ENCODE measurements at regions not wholly inside any gene's neighbourhood (a gene's known extent, or its start where the extent isn't known, plus 50 kb on each side); places are given as distances from the start of the nearest gene placed in this dataset.

GRCh38 chr2:128533101-128533500, 214.4 kb upstream of the HS6ST1 start:
- Histone ChIP-seq H3K27ac (ENCODE audit: low read depth, low read length) (no peak overlapping the region), H3K27me3 (ENCODE audit: control insufficient read depth in 1 of 2, insufficient read depth in 2 of 2, low read length in 2 of 2) (no peaks in the 10 kb centered on the region), H3K36me3 (ENCODE audit: insufficient read depth, low read length) (no peaks in the 10 kb centered on the region), H3K4me1 (ENCODE audit: insufficient read depth, low read length) (no peaks in the 10 kb centered on the region), H3K9ac (ENCODE audit: low read length) (no peak overlapping the region), H3K4me3 (ENCODE audit: low read depth in 1 of 2, low read length in 2 of 2) (no peak overlapping the region), H3K9me3 (ENCODE audit: low read length) (no peaks in the 10 kb centered on the region)

GRCh38 chr2:128534688-128535392, 216.2 kb upstream of the HS6ST1 start:
- Histone ChIP-seq H3K9me3 (ENCODE audit: low read length) (no peaks in the 10 kb centered on the region), H3K36me3 (ENCODE audit: insufficient read depth, low read length) (no peaks in the 10 kb centered on the region), H3K4me1 (ENCODE audit: insufficient read depth, low read length) (no peaks in the 10 kb centered on the region), H3K9ac (ENCODE audit: low read length) (no peak overlapping the region), H3K4me3 (ENCODE audit: low read depth in 1 of 2, low read length in 2 of 2) (no peak overlapping the region), H3K27me3 (ENCODE audit: control insufficient read depth in 1 of 2, insufficient read depth in 2 of 2, low read length in 2 of 2) (no peaks in the 10 kb centered on the region), H3K27ac (ENCODE audit: low read depth, low read length) (no peak overlapping the region)

DNA sequence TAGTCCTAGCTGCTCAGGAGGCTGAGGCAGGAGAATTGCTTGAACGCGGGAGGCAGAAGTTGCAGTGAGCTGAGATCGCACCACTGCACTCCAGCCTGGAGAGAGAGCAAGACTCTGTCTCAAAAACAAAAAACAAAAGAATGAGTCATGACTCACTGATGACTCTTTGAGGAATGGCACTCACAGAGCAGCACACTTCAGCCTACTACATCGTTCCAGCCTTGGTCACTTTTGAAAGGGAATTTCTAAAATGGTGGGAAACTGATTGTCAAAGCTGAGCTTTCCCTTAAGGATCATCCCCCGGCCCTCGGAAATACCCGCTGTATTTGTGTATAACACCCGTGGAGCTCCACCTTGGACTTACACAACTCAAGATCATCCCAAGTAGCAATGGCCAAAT, 217.3 kb upstream of the HS6ST1 start:
- Histone ChIP-seq H3K4me1 (ENCODE audit: insufficient read depth, low read length) (no peaks in the 10 kb centered on the region), H3K4me3 (ENCODE audit: low read depth in 1 of 2, low read length in 2 of 2) (no peak overlapping the region), H3K36me3 (ENCODE audit: insufficient read depth, low read length) (no peaks in the 10 kb centered on the region), H3K9ac (ENCODE audit: low read length) (no peak overlapping the region), H3K27ac (ENCODE audit: low read depth, low read length) (no peak overlapping the region), H3K9me3 (ENCODE audit: low read length) (no peaks in the 10 kb centered on the region), H3K27me3 (ENCODE audit: control insufficient read depth in 1 of 2, insufficient read depth in 2 of 2, low read length in 2 of 2) (no peaks in the 10 kb centered on the region)

DNA sequence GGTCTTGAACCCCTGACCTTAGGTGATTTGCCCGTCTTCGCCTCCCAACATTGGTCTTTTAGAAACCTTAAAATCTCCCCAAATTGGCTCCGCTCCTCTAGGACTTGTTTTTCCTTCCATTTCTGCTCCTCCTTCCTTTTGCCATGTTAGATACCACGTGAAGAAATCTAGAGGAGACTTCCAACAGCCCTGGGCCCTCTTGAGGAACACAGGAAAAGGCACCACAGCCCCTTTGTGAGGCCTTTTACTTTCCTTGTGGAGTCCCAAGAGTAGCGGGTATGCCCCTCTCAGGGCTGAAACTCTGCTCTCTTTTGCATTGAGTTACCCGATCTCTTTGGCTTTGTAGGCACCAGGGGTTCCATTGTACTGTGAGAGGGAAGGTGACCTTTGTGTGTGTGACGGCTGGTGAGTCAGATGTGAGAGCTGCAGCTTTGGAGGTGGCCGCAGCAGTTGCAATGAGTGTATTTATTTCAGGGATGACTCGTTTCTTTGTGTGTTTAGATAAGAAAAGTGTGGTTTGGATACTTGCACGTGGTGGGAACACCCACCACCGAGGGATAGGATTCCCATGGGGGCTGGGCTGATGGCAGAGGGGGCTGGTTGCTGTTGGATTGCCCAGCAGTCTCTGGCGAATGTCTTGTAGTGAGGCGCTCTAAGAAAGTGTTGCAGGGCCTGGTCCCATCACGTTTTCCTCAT, 218.4 kb upstream of the HS6ST1 start:
- Histone ChIP-seq H3K4me3 (ENCODE audit: low read depth in 1 of 2, low read length in 2 of 2) (no peak overlapping the region), H3K36me3 (ENCODE audit: insufficient read depth, low read length) (no peaks in the 10 kb centered on the region)

GRCh38 chr2:128537646-128538045, 219.0 kb upstream of the HS6ST1 start:
- no peaks in the 10 kb centered on the region for H3K9me3 ChIP-seq (ENCODE audit: low read length)
- H3K4me3 ChIP-seq (ENCODE audit: low read depth in 1 of 2, low read length in 2 of 2) = no peak overlapping the region
- H3K36me3 ChIP-seq (ENCODE audit: insufficient read depth, low read length) = no peaks in the 10 kb centered on the region
- no peak overlapping the region for H3K9ac ChIP-seq (ENCODE audit: low read length)
- H3K4me1 ChIP-seq (ENCODE audit: insufficient read depth, low read length) = no peaks in the 10 kb centered on the region
- no peaks in the 10 kb centered on the region for H3K27me3 ChIP-seq (ENCODE audit: control insufficient read depth in 1 of 2, insufficient read depth in 2 of 2, low read length in 2 of 2)
- H3K27ac ChIP-seq (ENCODE audit: low read depth, low read length) = no peak overlapping the region

More for the DNA sequence above, 218.4 kb upstream of the HS6ST1 start:
- Histone ChIP-seq H3K4me1 (ENCODE audit: insufficient read depth, low read length) (no peaks in the 10 kb centered on the region), H3K27me3 (ENCODE audit: control insufficient read depth in 1 of 2, insufficient read depth in 2 of 2, low read length in 2 of 2) (no peaks in the 10 kb centered on the region), H3K9ac (ENCODE audit: low read length) (no peak overlapping the region), H3K9me3 (ENCODE audit: low read length) (no peaks in the 10 kb centered on the region), H3K27ac (ENCODE audit: low read depth, low read length) (no peak overlapping the region)

GRCh38 chr2:128538396-128538795, 219.7 kb upstream of the HS6ST1 start:
- H3K4me3 ChIP-seq (ENCODE audit: low read depth in 1 of 2, low read length in 2 of 2) = no peak overlapping the region
- no peaks in the 10 kb centered on the region for H3K4me1 ChIP-seq (ENCODE audit: insufficient read depth, low read length)
- H3K36me3 ChIP-seq (ENCODE audit: insufficient read depth, low read length) = no peaks in the 10 kb centered on the region
- no peaks in the 10 kb centered on the region for H3K9me3 ChIP-seq (ENCODE audit: low read length)
- no peaks in the 10 kb centered on the region for H3K27me3 ChIP-seq (ENCODE audit: control insufficient read depth in 1 of 2, insufficient read depth in 2 of 2, low read length in 2 of 2)
- no peak overlapping the region for H3K27ac ChIP-seq (ENCODE audit: low read depth, low read length)
- H3K9ac ChIP-seq (ENCODE audit: low read length) = no peak overlapping the region

DNA sequence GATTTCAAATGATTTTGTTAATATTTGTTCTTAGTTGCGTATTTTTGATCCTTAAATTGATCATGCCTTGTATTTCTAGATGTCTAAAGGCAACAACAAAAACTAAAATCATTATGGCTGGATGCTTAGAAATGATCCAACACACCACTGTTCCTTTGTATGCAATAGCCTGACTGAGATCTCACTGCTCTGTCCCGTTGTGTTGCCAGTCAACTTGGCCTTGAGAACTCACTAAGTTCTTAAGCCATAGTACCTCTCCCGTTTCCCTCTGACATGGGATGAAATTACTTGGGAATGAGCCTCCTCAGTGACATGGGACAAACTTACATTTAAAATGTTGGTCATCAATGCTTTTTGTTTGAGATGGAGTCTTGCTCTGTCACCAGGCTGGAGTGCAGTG, 222.0 kb upstream of the HS6ST1 start:
- no peaks in the 10 kb centered on the region for H3K4me1 ChIP-seq (ENCODE audit: insufficient read depth, low read length)
- no peaks in the 10 kb centered on the region for H3K27me3 ChIP-seq (ENCODE audit: control insufficient read depth in 1 of 2, insufficient read depth in 2 of 2, low read length in 2 of 2)
- no peak overlapping the region for H3K4me3 ChIP-seq (ENCODE audit: low read depth in 1 of 2, low read length in 2 of 2)
- no peaks in the 10 kb centered on the region for H3K9me3 ChIP-seq (ENCODE audit: low read length)
- H3K36me3 ChIP-seq (ENCODE audit: insufficient read depth, low read length) = no peaks in the 10 kb centered on the region
- H3K9ac ChIP-seq (ENCODE audit: low read length) = no peak overlapping the region
- H3K27ac ChIP-seq (ENCODE audit: low read depth, low read length) = no peak overlapping the region

DNA sequence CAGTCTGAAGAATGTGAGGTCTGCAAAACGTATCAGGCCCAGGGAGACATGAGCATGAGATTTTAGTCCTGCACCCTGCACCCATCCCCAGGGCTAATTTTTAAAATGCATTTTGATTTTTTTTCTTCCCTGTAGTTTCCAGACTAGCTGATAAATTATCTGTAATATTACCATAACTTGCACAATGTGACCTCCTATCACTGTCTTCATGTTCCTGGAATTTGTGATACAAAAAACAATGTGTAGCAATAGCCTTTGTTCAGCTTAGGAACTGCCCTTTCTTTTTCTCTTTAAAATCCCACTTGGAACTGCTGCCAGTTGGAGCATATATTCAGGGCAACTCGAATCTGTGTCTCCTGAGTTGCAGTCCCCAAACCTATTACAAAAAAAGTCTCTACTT, 222.8 kb upstream of the HS6ST1 start:
- Histone ChIP-seq H3K27ac (ENCODE audit: low read depth, low read length) (no peak overlapping the region), H3K27me3 (ENCODE audit: control insufficient read depth in 1 of 2, insufficient read depth in 2 of 2, low read length in 2 of 2) (no peaks in the 10 kb centered on the region), H3K9me3 (ENCODE audit: low read length) (no peaks in the 10 kb centered on the region), H3K4me3 (ENCODE audit: low read depth in 1 of 2, low read length in 2 of 2) (no peak overlapping the region), H3K36me3 (ENCODE audit: insufficient read depth, low read length) (no peaks in the 10 kb centered on the region), H3K9ac (ENCODE audit: low read length) (no peak overlapping the region), H3K4me1 (ENCODE audit: insufficient read depth, low read length) (no peaks in the 10 kb centered on the region)

GRCh38 chr2:128543036-128543435, 224.4 kb upstream of the HS6ST1 start:
- Histone ChIP-seq H3K36me3 (ENCODE audit: insufficient read depth, low read length) (no peaks in the 10 kb centered on the region), H3K4me3 (ENCODE audit: low read depth in 1 of 2, low read length in 2 of 2) (no peak overlapping the region), H3K27me3 (ENCODE audit: control insufficient read depth in 1 of 2, insufficient read depth in 2 of 2, low read length in 2 of 2) (no peaks in the 10 kb centered on the region), H3K4me1 (ENCODE audit: insufficient read depth, low read length) (no peaks in the 10 kb centered on the region), H3K9ac (ENCODE audit: low read length) (no peak overlapping the region), H3K27ac (ENCODE audit: low read depth, low read length) (no peak overlapping the region), H3K9me3 (ENCODE audit: low read length) (no peaks in the 10 kb centered on the region)

DNA sequence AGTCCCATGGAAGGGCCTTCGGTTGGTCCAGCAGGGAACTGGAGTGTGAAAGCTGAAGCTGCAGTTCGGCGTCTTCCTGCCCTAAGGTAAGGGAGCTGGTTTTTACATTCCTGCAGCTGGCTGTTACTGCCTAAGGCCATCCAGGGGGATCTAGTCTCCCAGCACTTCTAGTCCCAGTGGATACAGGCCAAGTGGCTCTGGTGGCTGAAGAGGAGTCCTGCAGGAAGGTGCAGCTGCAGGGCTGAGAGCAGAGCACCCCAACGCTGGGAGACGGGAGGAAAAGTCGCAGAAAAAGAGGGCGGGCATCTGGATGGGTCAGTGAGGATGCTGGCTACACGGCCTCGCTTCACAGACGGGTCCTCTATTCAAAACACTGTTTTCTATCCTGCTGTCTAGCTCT, 225.0 kb upstream of the HS6ST1 start:
- Histone ChIP-seq H3K4me3 (ENCODE audit: low read depth in 1 of 2, low read length in 2 of 2) (no peak overlapping the region), H3K9ac (ENCODE audit: low read length) (no peak overlapping the region), H3K4me1 (ENCODE audit: insufficient read depth, low read length) (no peaks in the 10 kb centered on the region), H3K36me3 (ENCODE audit: insufficient read depth, low read length) (no peaks in the 10 kb centered on the region), H3K9me3 (ENCODE audit: low read length) (no peaks in the 10 kb centered on the region), H3K27me3 (ENCODE audit: control insufficient read depth in 1 of 2, insufficient read depth in 2 of 2, low read length in 2 of 2) (no peaks in the 10 kb centered on the region), H3K27ac (ENCODE audit: low read depth, low read length) (no peak overlapping the region)

DNA sequence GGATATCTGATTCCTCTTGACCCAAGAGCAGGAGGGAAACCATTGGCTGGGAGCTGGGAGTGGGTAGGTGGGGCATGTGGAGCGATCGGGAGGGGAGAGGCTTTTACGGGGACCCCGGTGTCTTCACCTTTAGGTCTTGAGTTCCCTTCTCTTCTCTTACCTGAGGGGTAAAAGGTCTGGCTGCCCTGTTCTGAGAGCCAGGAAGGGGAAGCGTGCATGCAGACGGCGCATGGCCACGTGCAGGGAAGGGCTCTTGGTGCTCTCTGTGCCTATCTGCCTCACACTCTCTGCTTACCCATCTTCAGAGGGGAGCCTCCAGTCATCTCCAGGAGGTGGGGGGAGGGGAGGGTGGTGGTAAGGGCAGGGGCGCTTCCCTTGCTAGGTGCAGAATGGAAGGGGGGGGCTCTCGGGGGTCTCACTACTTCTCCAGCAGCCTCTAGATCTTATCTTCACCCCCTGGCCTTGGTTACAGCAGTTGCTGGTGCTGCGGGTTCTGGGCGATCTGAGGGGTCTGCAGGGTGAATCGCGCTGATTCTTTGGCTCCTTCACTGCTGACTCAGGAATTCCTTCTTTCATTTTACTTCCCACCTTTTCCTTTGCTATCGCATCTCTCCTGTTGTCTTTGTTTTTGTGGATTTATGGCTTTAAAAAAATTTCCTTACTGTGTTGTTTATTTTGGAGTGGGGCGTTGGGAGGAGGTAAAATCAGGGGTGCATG, 225.8 kb upstream of the HS6ST1 start:
- Histone ChIP-seq H3K4me3 (ENCODE audit: low read depth in 1 of 2, low read length in 2 of 2) (no peak overlapping the region), H3K9me3 (ENCODE audit: low read length) (no peaks in the 10 kb centered on the region), H3K4me1 (ENCODE audit: insufficient read depth, low read length) (no peaks in the 10 kb centered on the region), H3K9ac (ENCODE audit: low read length) (no peak overlapping the region), H3K27ac (ENCODE audit: low read depth, low read length) (no peak overlapping the region), H3K27me3 (ENCODE audit: control insufficient read depth in 1 of 2, insufficient read depth in 2 of 2, low read length in 2 of 2) (no peaks in the 10 kb centered on the region), H3K36me3 (ENCODE audit: insufficient read depth, low read length) (no peaks in the 10 kb centered on the region)

Data from muscle layer of colon (tissue), 2 donors.